Body of pancreas (tissue), 4 donors: ENCODE measurements at regions not wholly inside any gene's neighbourhood (a gene's known extent, or its start where the extent isn't known, plus 50 kb on each side); places are given as distances from the start of the nearest gene placed in this dataset.

Source experiments
- ATAC-seq: fragments of 150-250 bp; one replicate; pipeline ENCODE4 v1.9.1; 2016
- DNase-seq, 4 donors: peaks; one replicate each; pipeline ENCODE4 v3.0.0-alpha.2; 2019
- H3K27ac ChIP-seq, 4 donors: fragments of 200-600 bp; sonication (generic); 1 replicate in 3 of 4; 2 replicates in 1 of 4; pipeline versions ENCODE4 v1.5.1 to v1.6.1; 2016 to 2019; ENCODE audit warnings: mild to moderate bottlenecking in 1 of 4, mixed read lengths in 1 of 4, moderate library complexity in 1 of 4
- H3K27me3 ChIP-seq, 2 donors: fragments of 200-600 bp; sonication (generic); one replicate each; pipeline ENCODE4 v1.6.0; 2016; ENCODE audit warnings: mild to moderate bottlenecking in 1 of 2
- H3K36me3 ChIP-seq, 2 donors: fragments of 200-600 bp; sonication (generic); replicated peaks in 1 of 2; 2 replicates each; pipeline ENCODE4 v1.5.1; 2016; ENCODE audit warnings: low read depth in 2 of 2; ENCODE audit not compliant: insufficient read depth in 1 of 2
- H3K4me1 ChIP-seq: fragments of 200-600 bp; sonication (generic); one replicate; pipeline ENCODE4 v1.6.0; 2016
- H3K4me3 ChIP-seq, 2 donors: fragments of 200-600 bp; sonication (generic); 1 replicate in 1 of 2; 2 replicates in 1 of 2; pipeline ENCODE4 v1.5.1; 2016 to 2019
- H3K9me3 ChIP-seq, 3 donors: fragments of 200-600 bp; sonication (generic); 1 replicate in 2 of 3; 2 replicates in 1 of 3; pipeline ENCODE4 v1.5.1; 2016
- CTCF ChIP-seq, 7 experiments: fragments of 450-650 bp in 4 of 7; fragments of 200-600 bp in 3 of 7; sonication (generic) in 3 of 7; IDR thresholded peaks; one replicate each; pipeline ENCODE4 v1.5.1; 2016 to 2019; ENCODE audit warnings: antibody characterized with exemption in 7 of 7
- POLR2A ChIP-seq, 3 donors: fragments of 450-650 bp; IDR thresholded peaks; one replicate each; pipeline ENCODE4 v1.6.1; 2016; ENCODE audit warnings: antibody characterized with exemption in 3 of 3, mild to moderate bottlenecking in 2 of 3
- WGBS, 2 donors: methylation state at CpG; one replicate each; pipeline ENCODE4 v1.1.5; 2017; 5-methylcytosine and 5-hydroxymethylcytosine counted together
- intact Hi-C: fragments of 100-400 bp; cut with DNase I; formaldehyde crosslinking; loops from one replicate; pipeline ENCODE4 v1.15.1; 2023

- H3K27me3 ChIP-seq: no peaks in the 10 kb centered on the region
- no peak for TF ChIP-seq POLR2A (IDR thresholded peaks at IDR 0.05)
- TF ChIP-seq CTCF (IDR thresholded peaks at IDR 0.05): no peak
- H3K4me3 ChIP-seq: no peak overlapping the region
- no peaks in the 10 kb centered on the region for H3K9me3 ChIP-seq
- no peaks in the 10 kb centered on the region for H3K4me1 ChIP-seq
- 55 to 63% methylated on average over 5 of the region's 5 CpGs for WGBS, 2 donors
- intact Hi-C loops: no loop called here
- no peak overlapping the region for H3K27ac ChIP-seq
- H3K36me3 ChIP-seq: no peaks in the 10 kb centered on the region
- DNase-seq (no peak), ATAC-seq (no peak)
These were observed 151.0 kb upstream of the SLC24A2 start for GRCh38 chr9:19939734-19940278.

DNA sequence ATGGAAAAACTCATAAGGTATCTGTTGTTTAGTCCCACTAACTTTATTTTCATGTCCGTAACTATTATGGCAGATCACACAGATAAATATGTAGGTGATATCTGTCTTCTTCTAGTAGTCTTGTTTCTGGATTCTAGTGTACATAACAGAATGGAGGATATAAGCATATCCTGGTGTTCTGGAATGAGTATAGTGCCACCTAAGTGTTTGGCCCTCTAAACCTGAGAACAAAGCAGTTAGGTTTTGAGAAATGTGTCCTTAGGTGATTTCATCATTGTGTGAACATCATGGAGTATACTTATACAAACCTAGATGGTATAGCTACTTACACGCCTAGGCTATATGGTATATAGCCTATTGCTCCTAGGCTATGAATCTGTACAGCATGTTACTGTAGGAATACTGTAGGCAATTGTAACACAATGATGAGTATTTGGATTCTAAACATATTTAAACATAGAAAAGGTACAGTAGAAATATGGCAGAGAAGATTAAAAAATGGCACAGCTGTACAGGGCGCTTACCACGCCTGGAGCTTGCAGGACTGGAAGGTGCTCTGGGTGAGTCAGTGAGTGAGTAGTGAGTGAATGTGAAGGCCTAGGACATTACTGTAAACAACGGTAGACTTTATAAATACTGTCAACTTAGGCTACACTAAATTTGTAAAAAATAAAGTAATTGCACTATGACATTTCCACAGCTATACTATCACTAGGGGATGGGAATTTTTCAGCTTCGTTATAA, 150.3 kb upstream of the SLC24A2 start:
- Histone ChIP-seq H3K27me3 (no peaks in the 10 kb centered on the region), H3K9me3 (no peaks in the 10 kb centered on the region), H3K4me1 (peaks cover 3% of the 10 kb centered on the region), H3K36me3 (no peaks in the 10 kb centered on the region), H3K4me3 (no peak overlapping the region), H3K27ac (no peak overlapping the region)
- DNase-seq: no peak
- WGBS, 2 donors: 83 to 90% methylated on average over 6 of the region's 6 CpGs
- TF ChIP-seq POLR2A (IDR thresholded peaks at IDR 0.05) (no peak), CTCF (IDR thresholded peaks at IDR 0.05) (no peak)
- intact Hi-C loops: no loop called here
- no peak for ATAC-seq

GRCh38 chr9:19937121-19937520, 148.3 kb upstream of the SLC24A2 start:
- H3K4me1 ChIP-seq: peaks cover 5% of the 10 kb centered on the region
- DNase-seq (no peak), ATAC-seq (no peak)
- H3K27ac ChIP-seq: no peak overlapping the region
- no peaks in the 10 kb centered on the region for H3K27me3 ChIP-seq
- no peak overlapping the region for H3K4me3 ChIP-seq
- H3K9me3 ChIP-seq: no peaks in the 10 kb centered on the region
- intact Hi-C loops: no loop called here
- WGBS, 2 donors: 69 to 80% methylated on average over 1 of the region's 1 CpG
- no peaks in the 10 kb centered on the region for H3K36me3 ChIP-seq
- no peak for TF ChIP-seq CTCF (IDR thresholded peaks at IDR 0.05)
- TF ChIP-seq POLR2A (IDR thresholded peaks at IDR 0.05): no peak

- H3K4me3 ChIP-seq: no peak overlapping the region
- WGBS, 2 donors: 0% methylated on average over 1 of the region's 1 CpG
- H3K36me3 ChIP-seq: no peaks in the 10 kb centered on the region
- no peak for TF ChIP-seq CTCF (IDR thresholded peaks at IDR 0.05)
- TF ChIP-seq POLR2A (IDR thresholded peaks at IDR 0.05): no peak
- no peak overlapping the region for H3K27ac ChIP-seq
- peaks cover 5% of the 10 kb centered on the region for H3K4me1 ChIP-seq
- H3K27me3 ChIP-seq: no peaks in the 10 kb centered on the region
- H3K9me3 ChIP-seq: no peaks in the 10 kb centered on the region
- DNase-seq: no peak
- ATAC-seq: no peak
- intact Hi-C loops: no loop called here
These were observed 147.8 kb upstream of the SLC24A2 start for GRCh38 chr9:19936598-19936997.

DNA sequence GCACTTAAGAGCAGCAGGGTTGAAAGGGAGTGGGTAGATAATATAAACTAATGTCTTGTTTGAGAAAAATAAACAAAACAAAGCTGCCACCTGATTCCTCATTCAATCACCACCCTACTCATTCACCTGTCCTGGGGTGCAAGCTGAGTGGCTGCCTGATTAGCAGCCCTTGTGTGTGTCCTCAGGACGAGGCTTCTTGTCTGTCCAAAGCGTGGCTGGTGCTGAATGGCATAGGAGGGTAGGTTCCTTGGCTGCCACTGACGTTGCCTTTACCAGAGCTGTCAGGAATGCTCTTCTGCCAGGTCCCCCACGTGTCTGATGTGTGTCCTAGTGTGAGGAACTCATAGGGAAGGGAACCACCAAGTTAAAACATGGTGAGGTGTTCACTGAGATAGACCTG, 146.6 kb upstream of the SLC24A2 start:
- DNase-seq: no peak
- Histone ChIP-seq H3K27ac (no peak overlapping the region), H3K9me3 (no peaks in the 10 kb centered on the region), H3K4me1 (peaks cover 5% of the 10 kb centered on the region), H3K36me3 (no peaks in the 10 kb centered on the region), H3K27me3 (no peaks in the 10 kb centered on the region), H3K4me3 (no peak overlapping the region)
- TF ChIP-seq CTCF (IDR thresholded peaks at IDR 0.05) (no peak), POLR2A (IDR thresholded peaks at IDR 0.05) (no peak)
- WGBS, 2 donors: 71 to 79% methylated on average over 4 of the region's 4 CpGs
- no peak for ATAC-seq
- intact Hi-C loops: no loop called here
